ENCODE measurements at regions not wholly inside any gene's neighbourhood (a gene's known extent, or its start where the extent isn't known, plus 50 kb on each side); places are given as distances from the start of the nearest gene placed in this dataset.

DNA sequence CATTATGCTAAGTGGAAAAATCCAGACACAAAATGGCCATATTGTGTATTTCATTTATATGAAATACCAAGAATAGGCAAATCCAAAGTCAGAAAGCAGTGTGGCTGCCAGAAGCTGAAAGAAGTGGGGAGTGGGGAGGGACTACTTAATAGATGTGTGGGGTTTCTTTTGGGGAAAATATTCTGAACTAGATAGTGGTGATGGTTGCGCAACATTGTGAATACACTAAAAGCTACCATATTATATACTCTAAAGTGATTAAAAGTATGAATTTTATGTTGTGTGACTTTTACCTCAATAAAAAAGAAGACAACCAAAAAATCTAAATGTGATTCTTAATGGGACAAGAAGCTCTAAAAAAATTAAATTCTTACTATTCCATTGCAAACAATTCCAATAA, 272.6 kb downstream of the DAD1 start:
- no peaks in the 10 kb centered on the region for H3K9me3 ChIP-seq

GRCh38 chr14:22315336-22315735, 273.7 kb downstream of the DAD1 start:
- ATAC-seq (no peak), DNase-seq (no peak)
- Histone ChIP-seq H3K4me3 (no peak overlapping the region), H3K27ac (no peak overlapping the region), H3K36me3 (no peaks in the 10 kb centered on the region), H3K9me3 (no peaks in the 10 kb centered on the region), H3K27me3 (peaks cover 0 to 6% (median 0%) of the 10 kb centered on the region in 7 donors), H3K4me1 (no peaks in the 10 kb centered on the region)
- 75 to 79% methylated on average over 3 of the region's 3 CpGs for WGBS, 2 donors
- no peak for TF ChIP-seq CTCF (IDR thresholded peaks at IDR 0.05)
- intact Hi-C loops (cut with DNase I): loop anchor here in 3 of 10 donors (5.0 to 10.0 kb wide), 3 partner anchors 57 to 162 kb away; no protein-coding TSS in a partner anchor

More for the DNA sequence above, 272.6 kb downstream of the DAD1 start:
- 95 to 98% methylated on average over 1 of the region's 1 CpG for WGBS, 2 donors
- no peaks in the 10 kb centered on the region for H3K36me3 ChIP-seq
- no peak overlapping the region for H3K27ac ChIP-seq
- no peak overlapping the region for H3K4me3 ChIP-seq
- TF ChIP-seq CTCF (IDR thresholded peaks at IDR 0.05): no peak
- H3K4me1 ChIP-seq: no peaks in the 10 kb centered on the region
- no peak for ATAC-seq
- H3K27me3 ChIP-seq: peaks cover 0 to 6% (median 0%) of the 10 kb centered on the region in 7 donors
- no peak for DNase-seq
- intact Hi-C loops (cut with DNase I): loop anchor here in 3 of 10 donors (5.0 to 10.0 kb wide), 3 partner anchors 56 to 161 kb away; no protein-coding TSS in a partner anchor

DNA sequence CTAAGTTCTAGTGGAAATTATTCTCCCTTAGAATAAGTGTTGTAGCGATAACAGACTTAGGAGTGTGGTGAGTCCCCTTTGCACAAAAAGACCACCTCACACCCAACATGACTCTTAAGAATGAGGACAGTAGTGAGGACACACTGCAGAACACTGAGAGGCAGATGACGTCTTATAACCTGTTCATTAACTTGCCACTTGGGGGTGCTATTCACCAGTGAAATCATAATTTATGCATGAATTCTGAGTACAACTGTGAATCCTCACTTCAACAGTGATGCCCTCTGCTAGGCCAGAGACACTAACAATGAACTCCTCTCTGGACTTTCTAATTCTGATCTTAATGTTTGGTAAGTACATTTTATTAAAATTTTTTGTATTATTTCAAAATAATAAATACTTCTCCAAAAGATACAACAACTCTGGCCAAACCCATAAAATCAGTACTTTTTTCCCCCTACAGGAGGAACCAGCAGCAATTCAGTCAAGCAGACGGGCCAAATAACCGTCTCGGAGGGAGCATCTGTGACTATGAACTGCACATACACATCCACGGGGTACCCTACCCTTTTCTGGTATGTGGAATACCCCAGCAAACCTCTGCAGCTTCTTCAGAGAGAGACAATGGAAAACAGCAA, 274.7 kb downstream of the DAD1 start:
- no peaks in the 10 kb centered on the region for H3K4me1 ChIP-seq
- no peaks in the 10 kb centered on the region for H3K36me3 ChIP-seq
- WGBS, 2 donors: 53 to 56% methylated on average over 6 of the region's 6 CpGs
- no peak overlapping the region for H3K27ac ChIP-seq
- peak; percentile 32 to 82 (median 69) for TF ChIP-seq CTCF (IDR thresholded peaks at IDR 0.05)
- ATAC-seq (peak in 6 of 8 donors; percentile 63 to 76 (median 70)), DNase-seq (peak in 1 of 2 donors; percentile 29)
- intact Hi-C loops (cut with DNase I): loop anchor here in 1 of 10 donors (10.0 kb wide), 1 partner anchor 150 kb away; no protein-coding TSS in a partner anchor
- H3K9me3 ChIP-seq: no peaks in the 10 kb centered on the region
- no peak overlapping the region for H3K4me3 ChIP-seq
- H3K27me3 ChIP-seq: peaks cover 0 to 9% (median 0%) of the 10 kb centered on the region in 7 donors

- no peaks in the 10 kb centered on the region for H3K9me3 ChIP-seq
- H3K27me3 ChIP-seq: peaks cover 0 to 18% (median 0%) of the 10 kb centered on the region in 7 donors
- no peak overlapping the region for H3K4me3 ChIP-seq
- H3K4me1 ChIP-seq: no peaks in the 10 kb centered on the region
- ATAC-seq (no peak), DNase-seq (no peak)
- H3K27ac ChIP-seq: no peak overlapping the region
- WGBS, 2 donors: 46 to 63% methylated on average over 1 of the region's 1 CpG
- intact Hi-C loops (cut with DNase I): loop anchor here in 1 of 10 donors (10.0 kb wide), 1 partner anchor 152 kb away; no protein-coding TSS in a partner anchor
- H3K36me3 ChIP-seq: no peaks in the 10 kb centered on the region
- no peak for TF ChIP-seq CTCF (IDR thresholded peaks at IDR 0.05)
Observed at GRCh38 chr14:22313172-22313801, 275.7 kb downstream of the DAD1 start.
